SK-N-SH (cell line): ENCODE measurements at regions not wholly inside any gene's neighbourhood (a gene's known extent, or its start where the extent isn't known, plus 50 kb on each side); places are given as distances from the start of the nearest gene placed in this dataset.

Source experiments
- CHD2 ChIP-seq: fragments of 150-350 bp; IDR thresholded peaks from 2 replicates; pipeline ENCODE4 v1.6.1; 2018; ENCODE audit warnings: low read length; ENCODE audit not compliant: partially characterized antibody
- EZH2phosphoT487 ChIP-seq: fragments of 200-600 bp; sonication (generic); IDR thresholded peaks from 2 replicates; pipeline ENCODE4 v1.6.1; 2017; ENCODE audit warnings: low read depth, mixed run types, mild to moderate bottlenecking, antibody characterized with exemption, moderate library complexity, borderline replicate concordance
- GABPA ChIP-seq: IDR thresholded peaks from 2 replicates; pipeline ENCODE4 v1.4.0; 2012; ENCODE audit warnings: low read depth, mild to moderate bottlenecking
- GATA2 ChIP-seq: sonication (generic); formaldehyde crosslinking; IDR thresholded peaks from 2 replicates; pipeline ENCODE4 v1.5.0; 2020; ENCODE audit warnings: mild to moderate bottlenecking, missing genetic modification reagents
- MEF2A ChIP-seq: IDR thresholded peaks from 2 replicates; pipeline ENCODE4 v1.4.0; 2012; ENCODE audit warnings: low read depth, borderline replicate concordance
- POLR2AphosphoS5 ChIP-seq: IDR thresholded peaks from 2 replicates; pipeline ENCODE4 v1.6.1; 2012; ENCODE audit warnings: low read depth, low read length
- RAD21 ChIP-seq: IDR thresholded peaks from 2 replicates; pipeline ENCODE4 v1.6.1; 2012; ENCODE audit warnings: mild to moderate bottlenecking, low read length
- SIN3A ChIP-seq: IDR thresholded peaks from 2 replicates; pipeline ENCODE4 v1.6.1; 2012; ENCODE audit warnings: low read depth, mild to moderate bottlenecking, low read length, moderate library complexity, borderline replicate concordance
- TEAD4 ChIP-seq: IDR thresholded peaks from 2 replicates; pipeline ENCODE4 v1.4.0; 2012; ENCODE audit warnings: mild to moderate bottlenecking, borderline replicate concordance; ENCODE audit not compliant: insufficient read depth
- TF ChIP-seq, protein P1 (sequence below): fragments of 200-600 bp; sonication (generic); IDR thresholded peaks from 2 replicates; pipeline ENCODE4 v1.6.1; 2017; ENCODE audit warnings: antibody characterized with exemption, mild to moderate bottlenecking, moderate library complexity
- TF ChIP-seq, protein P2 (sequence below): fragments of 150-350 bp; IDR thresholded peaks from 2 replicates; pipeline ENCODE4 v1.6.1; 2017; ENCODE audit warnings: antibody characterized with exemption, low read length, low read depth, borderline replicate concordance
- TF ChIP-seq, protein P3 (sequence below): IDR thresholded peaks from 2 replicates; pipeline ENCODE4 v1.4.0; 2012; ENCODE audit warnings: low read depth, borderline replicate concordance
- TF ChIP-seq, protein P4 (sequence below): IDR thresholded peaks from 2 replicates; pipeline ENCODE4 v1.4.0; 2012; ENCODE audit warnings: low read depth
- TF ChIP-seq, protein P5 (sequence below): fragments of 150-350 bp; IDR thresholded peaks from 2 replicates; pipeline ENCODE4 v1.6.1; 2016; ENCODE audit warnings: mild to moderate bottlenecking, low read depth, low read length

DNA sequence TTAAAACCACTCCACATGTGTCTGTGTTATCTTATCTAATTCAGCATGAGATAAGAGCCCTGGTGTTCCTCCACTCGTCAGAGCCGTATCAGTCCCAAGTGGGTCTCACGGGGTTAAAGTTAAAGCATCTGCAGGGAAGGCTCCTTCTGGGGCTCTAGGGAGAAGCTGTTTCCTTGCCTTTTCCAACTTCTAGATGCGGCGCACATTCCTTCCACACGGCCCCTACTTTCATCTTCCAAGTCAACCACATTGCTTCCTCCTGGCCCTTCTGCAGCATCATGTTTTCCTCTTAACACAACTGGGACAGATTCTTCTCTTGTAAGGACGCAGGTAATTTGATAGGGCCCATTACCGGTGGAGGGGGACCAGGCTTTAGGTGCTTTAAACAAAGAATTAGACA is 620.1 kb upstream of the DPP6 start:
- TF ChIP-seq SIN3A, result no peak
- TF ChIP-seq, protein P1, sequence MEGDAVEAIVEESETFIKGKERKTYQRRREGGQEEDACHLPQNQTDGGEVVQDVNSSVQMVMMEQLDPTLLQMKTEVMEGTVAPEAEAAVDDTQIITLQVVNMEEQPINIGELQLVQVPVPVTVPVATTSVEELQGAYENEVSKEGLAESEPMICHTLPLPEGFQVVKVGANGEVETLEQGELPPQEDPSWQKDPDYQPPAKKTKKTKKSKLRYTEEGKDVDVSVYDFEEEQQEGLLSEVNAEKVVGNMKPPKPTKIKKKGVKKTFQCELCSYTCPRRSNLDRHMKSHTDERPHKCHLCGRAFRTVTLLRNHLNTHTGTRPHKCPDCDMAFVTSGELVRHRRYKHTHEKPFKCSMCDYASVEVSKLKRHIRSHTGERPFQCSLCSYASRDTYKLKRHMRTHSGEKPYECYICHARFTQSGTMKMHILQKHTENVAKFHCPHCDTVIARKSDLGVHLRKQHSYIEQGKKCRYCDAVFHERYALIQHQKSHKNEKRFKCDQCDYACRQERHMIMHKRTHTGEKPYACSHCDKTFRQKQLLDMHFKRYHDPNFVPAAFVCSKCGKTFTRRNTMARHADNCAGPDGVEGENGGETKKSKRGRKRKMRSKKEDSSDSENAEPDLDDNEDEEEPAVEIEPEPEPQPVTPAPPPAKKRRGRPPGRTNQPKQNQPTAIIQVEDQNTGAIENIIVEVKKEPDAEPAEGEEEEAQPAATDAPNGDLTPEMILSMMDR, result no peak
- no peak for TF ChIP-seq MEF2A
- TF ChIP-seq, protein P2, sequence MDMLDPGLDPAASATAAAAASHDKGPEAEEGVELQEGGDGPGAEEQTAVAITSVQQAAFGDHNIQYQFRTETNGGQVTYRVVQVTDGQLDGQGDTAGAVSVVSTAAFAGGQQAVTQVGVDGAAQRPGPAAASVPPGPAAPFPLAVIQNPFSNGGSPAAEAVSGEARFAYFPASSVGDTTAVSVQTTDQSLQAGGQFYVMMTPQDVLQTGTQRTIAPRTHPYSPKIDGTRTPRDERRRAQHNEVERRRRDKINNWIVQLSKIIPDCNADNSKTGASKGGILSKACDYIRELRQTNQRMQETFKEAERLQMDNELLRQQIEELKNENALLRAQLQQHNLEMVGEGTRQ, result no peak
- no peak for TF ChIP-seq GABPA
- no peak for TF ChIP-seq CHD2
- TF ChIP-seq, protein P3, sequence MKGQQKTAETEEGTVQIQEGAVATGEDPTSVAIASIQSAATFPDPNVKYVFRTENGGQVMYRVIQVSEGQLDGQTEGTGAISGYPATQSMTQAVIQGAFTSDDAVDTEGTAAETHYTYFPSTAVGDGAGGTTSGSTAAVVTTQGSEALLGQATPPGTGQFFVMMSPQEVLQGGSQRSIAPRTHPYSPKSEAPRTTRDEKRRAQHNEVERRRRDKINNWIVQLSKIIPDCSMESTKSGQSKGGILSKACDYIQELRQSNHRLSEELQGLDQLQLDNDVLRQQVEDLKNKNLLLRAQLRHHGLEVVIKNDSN, result no peak
- no peak for TF ChIP-seq POLR2AphosphoS5
- TF ChIP-seq EZH2phosphoT487, result no peak
- TF ChIP-seq TEAD4, result no peak
- TF ChIP-seq GATA2 (CRISPR knock-in tag), result no peak
- TF ChIP-seq, protein P4, sequence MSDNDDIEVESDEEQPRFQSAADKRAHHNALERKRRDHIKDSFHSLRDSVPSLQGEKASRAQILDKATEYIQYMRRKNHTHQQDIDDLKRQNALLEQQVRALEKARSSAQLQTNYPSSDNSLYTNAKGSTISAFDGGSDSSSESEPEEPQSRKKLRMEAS, result no peak
- TF ChIP-seq RAD21, result no peak
- TF ChIP-seq, protein P5, sequence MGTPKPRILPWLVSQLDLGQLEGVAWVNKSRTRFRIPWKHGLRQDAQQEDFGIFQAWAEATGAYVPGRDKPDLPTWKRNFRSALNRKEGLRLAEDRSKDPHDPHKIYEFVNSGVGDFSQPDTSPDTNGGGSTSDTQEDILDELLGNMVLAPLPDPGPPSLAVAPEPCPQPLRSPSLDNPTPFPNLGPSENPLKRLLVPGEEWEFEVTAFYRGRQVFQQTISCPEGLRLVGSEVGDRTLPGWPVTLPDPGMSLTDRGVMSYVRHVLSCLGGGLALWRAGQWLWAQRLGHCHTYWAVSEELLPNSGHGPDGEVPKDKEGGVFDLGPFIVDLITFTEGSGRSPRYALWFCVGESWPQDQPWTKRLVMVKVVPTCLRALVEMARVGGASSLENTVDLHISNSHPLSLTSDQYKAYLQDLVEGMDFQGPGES, result no peak
